K562 (cell line): ENCODE measurements at regions not wholly inside any gene's neighbourhood (a gene's known extent, or its start where the extent isn't known, plus 50 kb on each side); places are given as distances from the start of the nearest gene placed in this dataset.

Experiments used
- ETV6 ChIP-seq, 3 experiments: fragments of 150-350 bp in 1 of 3; sonication (generic) in 1 of 3; formaldehyde crosslinking in 1 of 3; IDR thresholded peaks; 2 replicates each; pipeline versions ENCODE4 v1.6.1 to v1.8.0; 2014 to 2022; ENCODE audit warnings: borderline replicate concordance in 2 of 3, low read depth in 2 of 3, antibody characterized with exemption in 1 of 3, low read length in 1 of 3, mild to moderate bottlenecking in 1 of 3, missing genetic modification reagents in 1 of 3
- KHSRP ChIP-seq: fragments of 450-650 bp; IDR thresholded peaks from 2 replicates; pipeline ENCODE4 v1.6.1; 2017
- MAFF ChIP-seq: IDR thresholded peaks from 2 replicates; pipeline ENCODE4 v1.6.1; 2012; ENCODE audit warnings: low read length, improper control_type of control experiment
- NFXL1 ChIP-seq: fragments of 450-650 bp; formaldehyde crosslinking; IDR thresholded peaks from 2 replicates; pipeline ENCODE4 v1.4.0; 2021; ENCODE audit warnings: mild to moderate bottlenecking
- RBM17 ChIP-seq: fragments of 200-400 bp; formaldehyde crosslinking; IDR thresholded peaks from 2 replicates; pipeline ENCODE4 v1.6.1; 2017; ENCODE audit warnings: low read depth, mild to moderate bottlenecking, low read length, borderline replicate concordance
- SMARCC2 ChIP-seq: fragments of 450-650 bp; IDR thresholded peaks from 2 replicates; pipeline ENCODE4 v1.6.1; 2017; ENCODE audit warnings: antibody characterized with exemption, moderate library complexity, mild to moderate bottlenecking, low read depth
- ZC3H4 ChIP-seq: sonication (generic); formaldehyde crosslinking; IDR thresholded peaks from 2 replicates; pipeline ENCODE4 v1.9.0; 2021; ENCODE audit warnings: missing genetic modification reagents, borderline replicate concordance
- ZNF184 ChIP-seq: sonication (generic); formaldehyde crosslinking; IDR thresholded peaks from 2 replicates; pipeline ENCODE4 v1.5.0; 2020; ENCODE audit warnings: missing genetic modification reagents
- ZNF23 ChIP-seq: fragments of 250-450 bp; sonication (Bioruptor Pico); IDR thresholded peaks from 2 replicates; pipeline ENCODE4 v1.4.0; 2020; ENCODE audit warnings: mild to moderate bottlenecking
- ZNF436 ChIP-seq: fragments of 250-450, 450-650 bp; sonication (Bioruptor Pico); formaldehyde crosslinking; IDR thresholded peaks from 2 replicates; pipeline ENCODE4 v1.7.0; 2020; ENCODE audit warnings: mild to moderate bottlenecking
- TF ChIP-seq, protein P1 (sequence below): fragments of 450-650 bp; IDR thresholded peaks from 2 replicates; pipeline ENCODE4 v1.6.1; 2014; ENCODE audit warnings: low read depth, mild to moderate bottlenecking, moderate library complexity, borderline replicate concordance
- TF ChIP-seq, protein P2 (sequence below): fragments of 450-650 bp; conservative IDR thresholded peaks from 2 replicates; pipeline ENCODE4 v1.6.1; 2016; ENCODE audit warnings: missing genetic modification characterization, low read depth, mild to moderate bottlenecking, control low read depth, missing compliant biosample characterization
- TF ChIP-seq, protein P3 (sequence below): fragments of 250-450 bp; sonication (Bioruptor Pico); IDR thresholded peaks from 2 replicates; pipeline ENCODE4 v1.4.0; 2020; ENCODE audit warnings: borderline replicate concordance

DNA sequence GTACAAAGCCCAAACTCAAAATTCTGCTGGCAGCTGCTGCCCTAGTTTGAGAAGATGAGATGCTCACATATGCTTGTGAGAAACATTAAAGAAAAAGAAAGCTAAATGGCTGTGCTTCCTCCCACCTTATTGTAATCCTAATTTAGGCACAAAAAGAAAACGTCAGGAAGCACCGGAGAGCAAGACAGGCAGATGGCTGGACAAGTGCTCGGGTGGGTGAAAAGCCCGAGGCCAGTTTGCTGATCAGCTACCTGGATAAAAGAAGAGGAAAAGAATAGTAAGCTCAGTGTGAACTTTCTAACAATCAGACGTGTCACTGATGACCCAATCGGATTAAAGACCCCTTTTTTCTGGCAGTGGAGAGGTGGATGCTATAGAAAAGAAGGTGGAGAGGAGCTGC, 368.0 kb upstream of the ATP10A start (continued):
- TF ChIP-seq, protein P1, sequence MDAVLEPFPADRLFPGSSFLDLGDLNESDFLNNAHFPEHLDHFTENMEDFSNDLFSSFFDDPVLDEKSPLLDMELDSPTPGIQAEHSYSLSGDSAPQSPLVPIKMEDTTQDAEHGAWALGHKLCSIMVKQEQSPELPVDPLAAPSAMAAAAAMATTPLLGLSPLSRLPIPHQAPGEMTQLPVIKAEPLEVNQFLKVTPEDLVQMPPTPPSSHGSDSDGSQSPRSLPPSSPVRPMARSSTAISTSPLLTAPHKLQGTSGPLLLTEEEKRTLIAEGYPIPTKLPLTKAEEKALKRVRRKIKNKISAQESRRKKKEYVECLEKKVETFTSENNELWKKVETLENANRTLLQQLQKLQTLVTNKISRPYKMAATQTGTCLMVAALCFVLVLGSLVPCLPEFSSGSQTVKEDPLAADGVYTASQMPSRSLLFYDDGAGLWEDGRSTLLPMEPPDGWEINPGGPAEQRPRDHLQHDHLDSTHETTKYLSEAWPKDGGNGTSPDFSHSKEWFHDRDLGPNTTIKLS: no peak
- TF ChIP-seq ZNF436 (CRISPR knock-in tag) (no peak), SMARCC2 (no peak), ZNF23 (no peak), MAFF (no peak), ZC3H4 (CRISPR knock-in tag) (no peak), RBM17 (no peak), ETV6 (IDR thresholded peaks at IDR 0.05; ENCODE audit: borderline replicate concordance in 1 of 2, low read depth in 2 of 2, low read length in 1 of 2) (no peak), ETV6 (CRISPR knock-in tag; IDR thresholded peaks at IDR 0.05; ENCODE audit: borderline replicate concordance) (no peak), NFXL1 (CRISPR knock-in tag) (no peak), KHSRP (no peak), ZNF184 (no peak)
- TF ChIP-seq, protein P2, sequence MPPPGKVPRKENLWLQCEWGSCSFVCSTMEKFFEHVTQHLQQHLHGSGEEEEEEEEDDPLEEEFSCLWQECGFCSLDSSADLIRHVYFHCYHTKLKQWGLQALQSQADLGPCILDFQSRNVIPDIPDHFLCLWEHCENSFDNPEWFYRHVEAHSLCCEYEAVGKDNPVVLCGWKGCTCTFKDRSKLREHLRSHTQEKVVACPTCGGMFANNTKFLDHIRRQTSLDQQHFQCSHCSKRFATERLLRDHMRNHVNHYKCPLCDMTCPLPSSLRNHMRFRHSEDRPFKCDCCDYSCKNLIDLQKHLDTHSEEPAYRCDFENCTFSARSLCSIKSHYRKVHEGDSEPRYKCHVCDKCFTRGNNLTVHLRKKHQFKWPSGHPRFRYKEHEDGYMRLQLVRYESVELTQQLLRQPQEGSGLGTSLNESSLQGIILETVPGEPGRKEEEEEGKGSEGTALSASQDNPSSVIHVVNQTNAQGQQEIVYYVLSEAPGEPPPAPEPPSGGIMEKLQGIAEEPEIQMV: no peak
- TF ChIP-seq, protein P3, sequence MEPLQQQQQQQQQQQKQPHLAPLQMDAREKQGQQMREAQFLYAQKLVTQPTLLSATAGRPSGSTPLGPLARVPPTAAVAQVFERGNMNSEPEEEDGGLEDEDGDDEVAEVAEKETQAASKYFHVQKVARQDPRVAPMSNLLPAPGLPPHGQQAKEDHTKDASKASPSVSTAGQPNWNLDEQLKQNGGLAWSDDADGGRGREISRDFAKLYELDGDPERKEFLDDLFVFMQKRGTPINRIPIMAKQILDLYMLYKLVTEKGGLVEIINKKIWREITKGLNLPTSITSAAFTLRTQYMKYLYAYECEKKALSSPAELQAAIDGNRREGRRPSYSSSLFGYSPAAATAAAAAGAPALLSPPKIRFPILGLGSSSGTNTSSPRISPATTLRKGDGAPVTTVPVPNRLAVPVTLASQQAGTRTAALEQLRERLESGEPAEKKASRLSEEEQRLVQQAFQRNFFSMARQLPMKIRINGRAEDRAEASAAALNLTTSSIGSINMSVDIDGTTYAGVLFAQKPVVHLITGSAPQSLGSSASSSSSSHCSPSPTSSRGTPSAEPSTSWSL (CRISPR knock-in tag): no peak
